SK-N-SH treated with all-trans-retinoic acid at 6 μM for 48 hours (cell line): ENCODE measurements at regions not wholly inside any gene's neighbourhood (a gene's known extent, or its start where the extent isn't known, plus 50 kb on each side); places are given as distances from the start of the nearest gene placed in this dataset.

Experiments used
- ATAC-seq: fragments of 200-7000 bp; cut with Tn5 transposase; 3 replicates; pipeline ENCODE4 v1.9.1; 2020; ENCODE audit warnings: mild to moderate bottlenecking, moderate library complexity
- ARNTL ChIP-seq: fragments of 450-650 bp; formaldehyde crosslinking; IDR thresholded peaks from 2 replicates; pipeline ENCODE4 v1.5.0; 2020; ENCODE audit warnings: low read depth, mild to moderate bottlenecking, moderate library complexity, borderline replicate concordance
- BACH2 ChIP-seq: fragments of 250-450 bp; sonication (Bioruptor Pico); IDR thresholded peaks from 2 replicates; pipeline ENCODE4 v1.9.0; 2021; ENCODE audit warnings: mild to moderate bottlenecking, borderline replicate concordance
- CSDC2 ChIP-seq: fragments of 250-450 bp; sonication (Bioruptor Pico); IDR thresholded peaks from 2 replicates; pipeline ENCODE4 v1.5.0; 2020; ENCODE audit warnings: mild to moderate bottlenecking, moderate library complexity
- ESRRG ChIP-seq: fragments of 250-450 bp; sonication (Bioruptor Pico); IDR thresholded peaks from 2 replicates; pipeline ENCODE4 v1.6.1; 2021; ENCODE audit warnings: mild to moderate bottlenecking
- GLIS3 ChIP-seq: fragments of 250-450 bp; sonication (Bioruptor Pico); IDR thresholded peaks from 2 replicates; pipeline ENCODE4 v1.5.0; 2020; ENCODE audit warnings: mild to moderate bottlenecking, moderate library complexity
- ISL1 ChIP-seq: fragments of 250-450 bp; sonication (Bioruptor Pico); IDR thresholded peaks from 2 replicates; pipeline ENCODE4 v2.1.2; 2022; ENCODE audit warnings: mild to moderate bottlenecking, moderate library complexity
- OSR1 ChIP-seq: fragments of 250-450 bp; sonication (Bioruptor Pico); IDR thresholded peaks from 2 replicates; pipeline ENCODE4 v1.8.0; 2022; ENCODE audit warnings: moderate library complexity, mild to moderate bottlenecking, inconsistent platforms
- PPARA ChIP-seq: fragments of 250-450 bp; sonication (Bioruptor Pico); IDR thresholded peaks from 2 replicates; pipeline ENCODE4 v1.5.0; 2020; ENCODE audit warnings: mild to moderate bottlenecking, borderline replicate concordance
- SNAI2 ChIP-seq: fragments of 250-450 bp; sonication (Bioruptor Pico); IDR thresholded peaks from 2 replicates; pipeline ENCODE4 v1.5.0; 2020; ENCODE audit warnings: mild to moderate bottlenecking, moderate library complexity
- TCF4 ChIP-seq: fragments of 250-450 bp; sonication (Bioruptor Pico); IDR thresholded peaks from 2 replicates; pipeline ENCODE4 v1.8.0; 2021; ENCODE audit warnings: mild to moderate bottlenecking, moderate library complexity, borderline replicate concordance
- TOX ChIP-seq: fragments of 250-450 bp; sonication (Bioruptor Pico); IDR thresholded peaks from 2 replicates; pipeline ENCODE4 v1.8.0; 2021; ENCODE audit warnings: mild to moderate bottlenecking, moderate library complexity, borderline replicate concordance
- ZC3H10 ChIP-seq: fragments of 250-450 bp; sonication (Bioruptor Pico); IDR thresholded peaks from 2 replicates; pipeline ENCODE4 v1.5.1; 2021; ENCODE audit warnings: mild to moderate bottlenecking, moderate library complexity
- ZFP3 ChIP-seq: fragments of 250-450 bp; sonication (Bioruptor Pico); IDR thresholded peaks from 2 replicates; pipeline ENCODE4 v1.5.0; 2020; ENCODE audit warnings: mild to moderate bottlenecking, moderate library complexity
- ZFP30 ChIP-seq: fragments of 450-650 bp; formaldehyde crosslinking; IDR thresholded peaks from 2 replicates; pipeline ENCODE4 v1.5.0; 2022; ENCODE audit warnings: mild to moderate bottlenecking, moderate library complexity
- ZNF565 ChIP-seq: fragments of 450-650 bp; formaldehyde crosslinking; conservative IDR thresholded peaks from 2 replicates; pipeline ENCODE4 v1.5.0; 2020; ENCODE audit warnings: low read depth, mild to moderate bottlenecking, moderate library complexity
- ZNF70 ChIP-seq: fragments of 450-650 bp; formaldehyde crosslinking; IDR thresholded peaks from 2 replicates; pipeline ENCODE4 v1.5.0; 2020; ENCODE audit warnings: mild to moderate bottlenecking, moderate library complexity
- ZNF8 ChIP-seq: fragments of 450-650 bp; formaldehyde crosslinking; IDR thresholded peaks from 2 replicates; pipeline ENCODE4 v1.5.0; 2020; ENCODE audit warnings: mild to moderate bottlenecking, moderate library complexity
- TF ChIP-seq, protein P1 (sequence below): fragments of 250-450 bp; sonication (Bioruptor Pico); IDR thresholded peaks from 2 replicates; pipeline ENCODE4 v1.5.0; 2020; ENCODE audit warnings: mild to moderate bottlenecking, moderate library complexity
- TF ChIP-seq, protein P2 (sequence below): fragments of 250-450 bp; sonication (Bioruptor Pico); IDR thresholded peaks from 2 replicates; pipeline ENCODE4 v1.5.1; 2021; ENCODE audit warnings: mild to moderate bottlenecking, moderate library complexity
- TF ChIP-seq, protein P3 (sequence below): fragments of 250-450 bp; sonication (Bioruptor Pico); IDR thresholded peaks from 2 replicates; pipeline ENCODE4 v1.8.0; 2020; ENCODE audit warnings: mild to moderate bottlenecking, moderate library complexity, borderline replicate concordance
- TF ChIP-seq, protein P4 (sequence below): fragments of 250-450 bp; sonication (Bioruptor Pico); IDR thresholded peaks from 2 replicates; pipeline ENCODE4 v1.5.1; 2020; ENCODE audit warnings: low read depth, mild to moderate bottlenecking, moderate library complexity

DNA sequence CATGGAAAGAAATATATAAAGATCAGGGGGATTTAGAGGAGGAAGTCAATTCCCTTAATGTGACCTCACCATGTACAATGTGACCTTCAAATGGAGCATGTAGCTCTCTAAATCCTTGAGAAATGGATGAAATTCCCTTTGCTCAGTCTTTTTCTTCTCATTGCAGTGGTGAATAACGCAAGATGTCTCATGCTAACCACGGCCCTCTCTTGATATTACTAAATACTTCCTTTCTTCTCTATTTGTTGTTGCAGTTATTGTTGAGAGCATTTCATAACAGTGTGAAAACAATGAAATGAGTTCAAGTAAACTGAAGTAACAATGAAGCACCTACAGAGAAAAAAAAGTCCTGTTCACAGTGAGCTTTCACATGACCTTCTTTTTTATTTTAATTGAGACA lies 55.6 kb downstream of the ZNF281 start:
- TF ChIP-seq, protein P1, sequence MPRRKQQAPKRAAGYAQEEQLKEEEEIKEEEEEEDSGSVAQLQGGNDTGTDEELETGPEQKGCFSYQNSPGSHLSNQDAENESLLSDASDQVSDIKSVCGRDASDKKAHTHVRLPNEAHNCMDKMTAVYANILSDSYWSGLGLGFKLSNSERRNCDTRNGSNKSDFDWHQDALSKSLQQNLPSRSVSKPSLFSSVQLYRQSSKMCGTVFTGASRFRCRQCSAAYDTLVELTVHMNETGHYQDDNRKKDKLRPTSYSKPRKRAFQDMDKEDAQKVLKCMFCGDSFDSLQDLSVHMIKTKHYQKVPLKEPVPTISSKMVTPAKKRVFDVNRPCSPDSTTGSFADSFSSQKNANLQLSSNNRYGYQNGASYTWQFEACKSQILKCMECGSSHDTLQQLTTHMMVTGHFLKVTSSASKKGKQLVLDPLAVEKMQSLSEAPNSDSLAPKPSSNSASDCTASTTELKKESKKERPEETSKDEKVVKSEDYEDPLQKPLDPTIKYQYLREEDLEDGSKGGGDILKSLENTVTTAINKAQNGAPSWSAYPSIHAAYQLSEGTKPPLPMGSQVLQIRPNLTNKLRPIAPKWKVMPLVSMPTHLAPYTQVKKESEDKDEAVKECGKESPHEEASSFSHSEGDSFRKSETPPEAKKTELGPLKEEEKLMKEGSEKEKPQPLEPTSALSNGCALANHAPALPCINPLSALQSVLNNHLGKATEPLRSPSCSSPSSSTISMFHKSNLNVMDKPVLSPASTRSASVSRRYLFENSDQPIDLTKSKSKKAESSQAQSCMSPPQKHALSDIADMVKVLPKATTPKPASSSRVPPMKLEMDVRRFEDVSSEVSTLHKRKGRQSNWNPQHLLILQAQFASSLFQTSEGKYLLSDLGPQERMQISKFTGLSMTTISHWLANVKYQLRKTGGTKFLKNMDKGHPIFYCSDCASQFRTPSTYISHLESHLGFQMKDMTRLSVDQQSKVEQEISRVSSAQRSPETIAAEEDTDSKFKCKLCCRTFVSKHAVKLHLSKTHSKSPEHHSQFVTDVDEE (CRISPR knock-in tag): no peak
- no peak for ATAC-seq

DNA sequence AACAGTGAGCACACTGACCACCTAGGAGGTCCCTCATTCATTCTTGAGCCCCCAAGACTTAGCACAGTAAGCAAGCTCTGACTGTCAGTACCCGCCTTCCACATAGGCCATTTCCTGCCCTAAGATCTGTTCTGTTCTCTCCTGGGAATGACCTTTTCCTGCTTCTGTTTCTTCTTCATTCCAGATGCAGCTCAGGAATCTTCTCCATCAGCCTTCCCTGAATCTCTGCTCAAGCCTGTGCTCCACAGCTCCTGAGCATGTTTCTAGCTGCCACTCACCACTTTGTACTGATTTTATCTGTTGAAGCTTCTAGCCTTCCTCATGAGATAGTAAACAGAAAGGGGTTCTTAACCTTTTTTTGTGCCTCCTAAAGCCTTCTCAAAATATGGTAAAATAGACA lies 56.6 kb downstream of the ZNF281 start:
- TF ChIP-seq OSR1 (CRISPR knock-in tag): no peak
- TF ChIP-seq, protein P2, sequence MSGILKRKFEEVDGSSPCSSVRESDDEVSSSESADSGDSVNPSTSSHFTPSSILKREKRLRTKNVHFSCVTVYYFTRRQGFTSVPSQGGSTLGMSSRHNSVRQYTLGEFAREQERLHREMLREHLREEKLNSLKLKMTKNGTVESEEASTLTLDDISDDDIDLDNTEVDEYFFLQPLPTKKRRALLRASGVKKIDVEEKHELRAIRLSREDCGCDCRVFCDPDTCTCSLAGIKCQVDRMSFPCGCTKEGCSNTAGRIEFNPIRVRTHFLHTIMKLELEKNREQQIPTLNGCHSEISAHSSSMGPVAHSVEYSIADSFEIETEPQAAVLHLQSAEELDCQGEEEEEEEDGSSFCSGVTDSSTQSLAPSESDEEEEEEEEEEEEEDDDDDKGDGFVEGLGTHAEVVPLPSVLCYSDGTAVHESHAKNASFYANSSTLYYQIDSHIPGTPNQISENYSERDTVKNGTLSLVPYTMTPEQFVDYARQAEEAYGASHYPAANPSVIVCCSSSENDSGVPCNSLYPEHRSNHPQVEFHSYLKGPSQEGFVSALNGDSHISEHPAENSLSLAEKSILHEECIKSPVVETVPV (CRISPR knock-in tag): no peak
- no peak for TF ChIP-seq GLIS3 (CRISPR knock-in tag)
- TF ChIP-seq, protein P3, sequence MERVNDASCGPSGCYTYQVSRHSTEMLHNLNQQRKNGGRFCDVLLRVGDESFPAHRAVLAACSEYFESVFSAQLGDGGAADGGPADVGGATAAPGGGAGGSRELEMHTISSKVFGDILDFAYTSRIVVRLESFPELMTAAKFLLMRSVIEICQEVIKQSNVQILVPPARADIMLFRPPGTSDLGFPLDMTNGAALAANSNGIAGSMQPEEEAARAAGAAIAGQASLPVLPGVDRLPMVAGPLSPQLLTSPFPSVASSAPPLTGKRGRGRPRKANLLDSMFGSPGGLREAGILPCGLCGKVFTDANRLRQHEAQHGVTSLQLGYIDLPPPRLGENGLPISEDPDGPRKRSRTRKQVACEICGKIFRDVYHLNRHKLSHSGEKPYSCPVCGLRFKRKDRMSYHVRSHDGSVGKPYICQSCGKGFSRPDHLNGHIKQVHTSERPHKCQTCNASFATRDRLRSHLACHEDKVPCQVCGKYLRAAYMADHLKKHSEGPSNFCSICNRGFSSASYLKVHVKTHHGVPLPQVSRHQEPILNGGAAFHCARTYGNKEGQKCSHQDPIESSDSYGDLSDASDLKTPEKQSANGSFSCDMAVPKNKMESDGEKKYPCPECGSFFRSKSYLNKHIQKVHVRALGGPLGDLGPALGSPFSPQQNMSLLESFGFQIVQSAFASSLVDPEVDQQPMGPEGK: no peak
- TF ChIP-seq TOX (CRISPR knock-in tag): no peak
- no peak for TF ChIP-seq ZNF8 (CRISPR knock-in tag)
- TF ChIP-seq, protein P1 (CRISPR knock-in tag): no peak
- TF ChIP-seq TCF4 (CRISPR knock-in tag): no peak
- TF ChIP-seq ZFP30 (CRISPR knock-in tag): no peak
- TF ChIP-seq ZNF565: no peak
- TF ChIP-seq ZC3H10: no peak
- TF ChIP-seq, protein P4, sequence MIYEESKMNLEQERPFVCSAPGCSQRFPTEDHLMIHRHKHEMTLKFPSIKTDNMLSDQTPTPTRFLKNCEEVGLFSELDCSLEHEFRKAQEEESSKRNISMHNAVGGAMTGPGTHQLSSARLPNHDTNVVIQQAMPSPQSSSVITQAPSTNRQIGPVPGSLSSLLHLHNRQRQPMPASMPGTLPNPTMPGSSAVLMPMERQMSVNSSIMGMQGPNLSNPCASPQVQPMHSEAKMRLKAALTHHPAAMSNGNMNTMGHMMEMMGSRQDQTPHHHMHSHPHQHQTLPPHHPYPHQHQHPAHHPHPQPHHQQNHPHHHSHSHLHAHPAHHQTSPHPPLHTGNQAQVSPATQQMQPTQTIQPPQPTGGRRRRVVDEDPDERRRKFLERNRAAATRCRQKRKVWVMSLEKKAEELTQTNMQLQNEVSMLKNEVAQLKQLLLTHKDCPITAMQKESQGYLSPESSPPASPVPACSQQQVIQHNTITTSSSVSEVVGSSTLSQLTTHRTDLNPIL (CRISPR knock-in tag): no peak
- no peak for TF ChIP-seq PPARA
- TF ChIP-seq ZFP3: no peak
- no peak for TF ChIP-seq BACH2
- TF ChIP-seq CSDC2 (CRISPR knock-in tag): no peak
- TF ChIP-seq SNAI2: no peak
- TF ChIP-seq ARNTL (CRISPR knock-in tag): no peak
- ATAC-seq: peak; percentile 7; the same call in 2 of the 3 replicates

DNA sequence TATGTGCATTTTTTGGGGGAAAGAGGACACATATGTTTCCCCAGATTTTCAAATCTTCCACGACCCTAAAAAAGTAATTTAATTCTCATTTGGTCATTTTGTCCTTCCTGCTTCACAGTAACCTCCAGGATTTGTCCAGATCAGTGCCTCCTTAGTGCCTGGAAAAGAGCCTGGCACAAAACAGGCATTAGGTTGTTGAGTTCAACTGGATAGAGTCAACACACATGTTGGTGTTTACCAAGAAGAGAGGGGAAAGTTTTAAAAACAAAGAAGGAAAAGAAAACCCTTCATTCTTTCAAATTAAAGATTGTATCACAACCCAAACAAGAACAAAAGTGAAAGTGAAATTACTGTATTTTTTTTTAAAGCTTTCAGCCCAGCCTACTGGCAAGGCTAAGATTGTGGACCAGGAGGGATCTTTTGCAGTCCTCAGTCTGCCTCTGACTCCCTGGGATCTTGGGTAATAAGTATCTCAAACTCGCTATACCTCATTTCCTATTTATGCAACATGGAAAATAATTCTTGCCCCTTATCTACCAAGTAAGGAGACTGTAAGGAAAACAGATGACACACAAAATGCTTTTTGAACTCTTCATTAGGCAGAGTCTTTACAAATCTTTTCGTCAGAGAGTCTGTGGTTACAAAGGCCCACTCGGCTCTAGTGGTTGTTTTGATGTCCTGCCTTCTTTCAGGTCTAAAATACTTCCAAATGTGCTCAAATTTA lies 57.8 kb downstream of the ZNF281 start:
- TF ChIP-seq, protein P1 (CRISPR knock-in tag): no peak
- TF ChIP-seq ISL1 (no peak), ESRRG (CRISPR knock-in tag) (no peak), ARNTL (CRISPR knock-in tag) (no peak), CSDC2 (CRISPR knock-in tag) (no peak), BACH2 (no peak), SNAI2 (no peak), ZNF70 (CRISPR knock-in tag) (no peak), OSR1 (CRISPR knock-in tag) (no peak)
- TF ChIP-seq, protein P4 (CRISPR knock-in tag): no peak
- TF ChIP-seq, all 23 proteins: peak for 0
- ATAC-seq: peak; percentile 86
